SU-DHL-6 (cell line): ENCODE measurements at regions not wholly inside any gene's neighbourhood (a gene's known extent, or its start where the extent isn't known, plus 50 kb on each side); places are given as distances from the start of the nearest gene placed in this dataset.

Experiments used
- EZH2phosphoT487 ChIP-seq: fragments of 200-600 bp; sonication (generic), shearing (Covaris generic); conservative IDR thresholded peaks from 2 replicates; pipeline ENCODE4 v1.6.1; 2018; ENCODE audit warnings: mild to moderate bottlenecking, antibody characterized with exemption, low read length, moderate library complexity, mixed read lengths
- TF ChIP-seq, protein P1 (sequence below): fragments of 200-600 bp; sonication (generic); IDR thresholded peaks from one replicate; pipeline ENCODE4 v1.5.1; 2017; ENCODE audit warnings: antibody characterized with exemption, mild to moderate bottlenecking, low read length, moderate library complexity; ENCODE audit not compliant: insufficient read depth, poor library complexity, severe bottlenecking

DNA sequence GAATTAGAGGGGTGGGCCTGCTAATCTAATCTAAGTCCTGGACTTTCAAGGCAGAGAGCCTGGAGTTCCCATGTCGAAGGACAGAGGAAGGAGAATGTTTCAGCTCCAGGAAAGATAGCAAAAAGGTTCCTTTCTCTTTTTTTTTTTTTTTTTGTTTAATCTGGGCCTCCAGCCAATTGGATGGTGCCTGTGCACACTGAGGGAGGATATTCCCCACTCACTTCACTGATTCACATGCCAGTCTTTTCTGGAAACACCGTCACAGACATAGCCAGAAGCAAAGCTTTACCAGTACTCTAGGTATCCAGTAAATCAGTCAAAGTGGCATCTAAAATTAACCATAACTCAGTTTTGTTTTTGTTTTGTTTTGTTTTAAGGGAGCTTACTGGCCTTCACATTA, 721.1 kb downstream of the TENT5A start:
- TF ChIP-seq, protein P1, sequence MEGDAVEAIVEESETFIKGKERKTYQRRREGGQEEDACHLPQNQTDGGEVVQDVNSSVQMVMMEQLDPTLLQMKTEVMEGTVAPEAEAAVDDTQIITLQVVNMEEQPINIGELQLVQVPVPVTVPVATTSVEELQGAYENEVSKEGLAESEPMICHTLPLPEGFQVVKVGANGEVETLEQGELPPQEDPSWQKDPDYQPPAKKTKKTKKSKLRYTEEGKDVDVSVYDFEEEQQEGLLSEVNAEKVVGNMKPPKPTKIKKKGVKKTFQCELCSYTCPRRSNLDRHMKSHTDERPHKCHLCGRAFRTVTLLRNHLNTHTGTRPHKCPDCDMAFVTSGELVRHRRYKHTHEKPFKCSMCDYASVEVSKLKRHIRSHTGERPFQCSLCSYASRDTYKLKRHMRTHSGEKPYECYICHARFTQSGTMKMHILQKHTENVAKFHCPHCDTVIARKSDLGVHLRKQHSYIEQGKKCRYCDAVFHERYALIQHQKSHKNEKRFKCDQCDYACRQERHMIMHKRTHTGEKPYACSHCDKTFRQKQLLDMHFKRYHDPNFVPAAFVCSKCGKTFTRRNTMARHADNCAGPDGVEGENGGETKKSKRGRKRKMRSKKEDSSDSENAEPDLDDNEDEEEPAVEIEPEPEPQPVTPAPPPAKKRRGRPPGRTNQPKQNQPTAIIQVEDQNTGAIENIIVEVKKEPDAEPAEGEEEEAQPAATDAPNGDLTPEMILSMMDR = no peak
- no peak for TF ChIP-seq EZH2phosphoT487
